ENCODE measurements at regions not wholly inside any gene's neighbourhood (a gene's known extent, or its start where the extent isn't known, plus 50 kb on each side); places are given as distances from the start of the nearest gene placed in this dataset.

- H3K4me3 ChIP-seq (ENCODE audit: low read depth, low read length), result no peak overlapping the region
- TF ChIP-seq CTCF (IDR thresholded peaks at IDR 0.05; ENCODE audit: control insufficient read depth, extremely low read depth, insufficient read depth), result no peak
- no peak for DNase-seq (ENCODE audit: low read depth)
These were observed 249.1 kb downstream of the DIRAS2 start for GRCh38 chr9:90393365-90394152.

GRCh38 chr9:90394871-90395270 is 247.8 kb downstream of the DIRAS2 start:
- H3K4me3 ChIP-seq (ENCODE audit: low read depth, low read length), result no peak overlapping the region
- TF ChIP-seq CTCF (IDR thresholded peaks at IDR 0.05; ENCODE audit: control insufficient read depth, extremely low read depth, insufficient read depth), result no peak
- no peak for DNase-seq (ENCODE audit: low read depth)

GRCh38 chr9:90400091-90400490 is 242.5 kb downstream of the DIRAS2 start:
- no peak for DNase-seq (ENCODE audit: low read depth)
- TF ChIP-seq CTCF (IDR thresholded peaks at IDR 0.05; ENCODE audit: control insufficient read depth, extremely low read depth, insufficient read depth), result no peak
- H3K4me3 ChIP-seq (ENCODE audit: low read depth, low read length), result no peak overlapping the region

GRCh38 chr9:90408659-90409058 is 234.0 kb downstream of the DIRAS2 start:
- H3K4me3 ChIP-seq (ENCODE audit: low read depth, low read length), result no peak overlapping the region
- TF ChIP-seq CTCF (IDR thresholded peaks at IDR 0.05; ENCODE audit: control insufficient read depth, extremely low read depth, insufficient read depth), result no peak
- no peak for DNase-seq (ENCODE audit: low read depth)

GRCh38 chr9:90419221-90419851 is 223.3 kb downstream of the DIRAS2 start:
- no peak for DNase-seq (ENCODE audit: low read depth)
- TF ChIP-seq CTCF (IDR thresholded peaks at IDR 0.05; ENCODE audit: control insufficient read depth, extremely low read depth, insufficient read depth), result no peak
- no peak overlapping the region for H3K4me3 ChIP-seq (ENCODE audit: low read depth, low read length)

GRCh38 chr9:90420211-90420610 is 222.4 kb downstream of the DIRAS2 start:
- DNase-seq (ENCODE audit: low read depth), result no peak
- no peak for TF ChIP-seq CTCF (IDR thresholded peaks at IDR 0.05; ENCODE audit: control insufficient read depth, extremely low read depth, insufficient read depth)
- no peak overlapping the region for H3K4me3 ChIP-seq (ENCODE audit: low read depth, low read length)
